Kidney glomerular epithelial cell (primary cell): ENCODE measurements at regions not wholly inside any gene's neighbourhood (a gene's known extent, or its start where the extent isn't known, plus 50 kb on each side); places are given as distances from the start of the nearest gene placed in this dataset.

Experiments
- DNase-seq: peaks from one replicate; lab custom pipeline; 2025; lab: John Stamatoyannopoulos, UW

GRCh38 chr9:88791105-88791805 lies 200.0 kb upstream of the S1PR3 start:
- no peak for DNase-seq

- DNase-seq = no peak
These were observed 198.8 kb upstream of the S1PR3 start for GRCh38 chr9:88792502-88792901.

- DNase-seq = no peak
These were observed 197.2 kb upstream of the S1PR3 start for GRCh38 chr9:88794100-88794499.

DNA sequence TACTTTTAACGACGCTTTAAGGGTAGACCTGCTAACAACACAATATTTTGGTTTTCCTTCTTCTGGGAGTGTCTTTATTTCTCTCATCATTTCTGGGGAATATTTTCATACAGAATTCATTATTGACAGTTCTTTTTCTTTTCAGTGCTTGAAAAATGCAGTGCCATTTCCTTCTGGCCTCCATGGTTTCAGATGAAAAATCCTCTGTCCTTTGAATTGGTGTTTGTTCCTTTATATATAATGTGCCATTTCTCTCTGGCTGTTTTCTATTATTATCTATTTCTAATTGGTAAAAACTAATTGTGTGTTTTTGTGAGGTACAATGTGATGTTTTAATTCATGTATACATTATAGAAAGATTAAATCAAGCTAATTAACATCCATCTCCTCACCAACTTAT lies 194.3 kb upstream of the S1PR3 start:
- DNase-seq = no peak

DNA sequence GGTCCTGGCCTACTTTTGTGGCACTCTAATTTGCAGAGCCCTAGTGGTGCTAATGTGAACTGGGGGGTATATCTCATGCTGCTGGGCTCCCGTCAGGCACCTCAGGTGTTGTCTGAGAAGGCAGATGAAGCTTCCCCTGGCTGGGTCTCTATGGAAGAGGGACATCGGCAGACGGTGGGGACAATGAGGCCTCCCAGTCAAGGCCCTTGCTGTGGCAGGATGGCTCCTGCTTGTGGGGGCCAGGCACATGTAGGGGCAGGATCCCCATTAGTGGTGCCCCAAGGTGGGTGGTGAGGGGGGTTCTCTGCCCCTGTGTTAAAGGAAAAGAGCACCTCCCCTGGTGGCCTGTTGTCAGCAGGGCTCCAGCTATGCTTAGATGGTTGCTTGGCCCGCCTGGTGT lies 192.8 kb upstream of the S1PR3 start:
- DNase-seq = no peak

DNA sequence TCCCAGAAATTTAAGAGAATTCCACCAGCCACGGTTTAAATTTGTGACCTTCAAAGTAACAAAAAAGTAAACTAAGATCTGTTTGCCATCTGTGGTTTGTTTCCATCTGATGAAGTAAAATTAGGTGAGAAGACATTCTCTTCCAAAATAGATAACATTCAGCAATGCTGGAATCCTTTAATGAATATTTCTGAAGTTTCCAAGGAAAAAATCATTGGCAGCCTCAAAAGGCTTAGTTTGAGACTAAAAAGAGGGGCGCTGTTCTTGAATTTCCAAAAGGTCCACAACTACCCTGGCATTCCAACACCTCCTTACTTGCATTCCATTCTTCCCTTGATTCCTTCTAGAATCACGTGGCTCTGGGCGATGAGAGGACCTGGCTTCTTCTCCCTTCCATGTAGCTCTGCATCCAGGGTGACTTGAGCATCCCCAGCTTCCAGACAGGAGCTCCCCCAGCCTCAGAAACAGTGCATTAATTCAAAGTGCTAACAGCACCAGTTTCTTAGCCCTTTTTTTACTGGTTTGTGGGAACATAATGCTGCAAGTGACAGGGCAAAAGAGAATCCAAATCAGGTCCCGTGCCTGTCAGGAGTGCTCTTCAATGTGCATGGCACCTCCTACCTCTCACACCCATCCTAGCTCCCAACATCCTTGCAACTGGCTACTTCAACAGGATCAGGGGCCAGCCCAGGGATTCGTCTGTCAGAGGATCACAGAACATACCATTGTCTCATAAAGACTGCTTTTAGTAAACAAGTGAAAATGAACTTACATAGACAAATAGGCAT lies 191.5 kb upstream of the S1PR3 start:
- no peak for DNase-seq

DNA sequence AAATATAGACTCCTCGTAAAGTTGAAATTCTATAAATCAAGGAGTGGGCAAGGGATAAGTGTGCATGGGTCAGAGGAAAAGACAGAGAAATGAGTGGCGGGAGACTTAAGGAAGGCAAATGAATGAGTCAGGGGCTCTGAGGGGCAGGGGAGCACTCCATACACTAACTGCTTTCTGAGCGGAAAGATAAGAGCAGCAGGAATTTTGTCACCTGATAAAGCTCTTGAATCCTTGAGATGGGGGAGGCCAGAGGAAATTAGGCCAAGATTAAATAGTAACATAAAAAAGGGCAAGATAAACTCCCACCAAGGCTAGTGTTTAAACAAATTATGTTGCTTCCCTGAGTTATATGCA lies 191.0 kb upstream of the S1PR3 start:
- DNase-seq = no peak

DNA sequence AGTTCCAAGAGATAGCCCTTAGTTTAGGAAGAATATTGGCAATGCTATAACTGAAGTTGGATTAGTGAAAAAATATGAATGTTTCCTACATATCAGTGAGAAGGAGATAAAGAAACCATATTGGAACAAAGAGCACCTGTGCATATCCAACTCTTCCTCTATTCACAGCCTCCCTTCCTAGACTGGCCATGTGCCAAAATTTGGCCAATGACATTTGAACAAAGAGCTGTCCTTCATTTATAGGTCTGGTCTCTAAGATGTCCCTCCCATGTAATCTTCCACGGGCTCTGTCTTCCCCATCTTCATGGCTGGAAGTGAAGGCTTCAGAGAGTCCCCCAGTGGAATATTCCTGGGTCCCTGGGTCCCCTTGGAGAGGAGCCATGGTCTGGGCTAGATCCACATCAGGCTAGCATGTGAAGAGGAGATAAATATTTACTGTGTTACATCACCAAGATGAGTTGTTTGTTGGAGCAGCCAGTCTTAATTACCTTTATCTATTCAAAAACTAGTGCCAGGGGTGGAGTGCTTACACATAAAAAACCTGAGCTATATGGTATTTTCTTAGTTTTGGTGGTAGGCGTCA lies 190.0 kb upstream of the S1PR3 start:
- no peak for DNase-seq

DNA sequence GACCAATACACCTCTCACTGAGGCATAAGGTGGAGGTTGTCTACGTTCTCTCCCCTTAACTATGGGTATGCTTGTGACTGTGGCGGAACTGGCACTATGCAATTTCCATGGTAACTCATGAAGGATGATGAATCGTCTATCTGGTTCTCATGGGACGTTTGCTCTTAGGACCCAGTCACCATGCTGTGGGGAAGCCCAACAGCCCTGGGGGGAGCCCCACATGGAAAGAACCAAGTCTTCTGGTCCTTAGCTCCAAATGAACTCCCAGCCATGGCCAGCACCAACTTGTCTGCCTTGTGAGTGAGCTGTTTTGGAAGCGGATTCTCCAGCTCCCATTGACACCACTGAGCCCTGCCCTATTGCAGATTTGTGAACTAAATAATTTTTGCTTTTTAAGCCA lies 188.7 kb upstream of the S1PR3 start:
- no peak for DNase-seq

- no peak for DNase-seq
These were observed 187.6 kb upstream of the S1PR3 start for GRCh38 chr9:88803546-88804253.

DNA sequence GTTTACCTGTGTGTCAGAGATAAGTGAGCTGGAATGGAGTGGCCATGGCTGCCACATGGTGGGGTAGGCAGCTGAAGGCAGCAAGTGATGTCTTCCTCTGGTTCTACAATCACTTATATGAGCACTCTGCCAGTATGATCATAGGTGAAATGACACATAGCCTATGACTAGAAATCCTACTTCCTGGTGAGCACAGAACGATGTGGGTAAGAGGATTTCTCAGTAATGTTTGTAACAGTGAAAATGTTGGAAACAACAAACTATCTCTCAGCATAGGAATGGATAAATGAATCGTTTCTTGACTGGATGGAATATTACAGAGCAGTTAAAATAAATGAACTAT lies 187.0 kb upstream of the S1PR3 start:
- no peak for DNase-seq

GRCh38 chr9:88805217-88805943 lies 185.9 kb upstream of the S1PR3 start:
- no peak for DNase-seq

DNA sequence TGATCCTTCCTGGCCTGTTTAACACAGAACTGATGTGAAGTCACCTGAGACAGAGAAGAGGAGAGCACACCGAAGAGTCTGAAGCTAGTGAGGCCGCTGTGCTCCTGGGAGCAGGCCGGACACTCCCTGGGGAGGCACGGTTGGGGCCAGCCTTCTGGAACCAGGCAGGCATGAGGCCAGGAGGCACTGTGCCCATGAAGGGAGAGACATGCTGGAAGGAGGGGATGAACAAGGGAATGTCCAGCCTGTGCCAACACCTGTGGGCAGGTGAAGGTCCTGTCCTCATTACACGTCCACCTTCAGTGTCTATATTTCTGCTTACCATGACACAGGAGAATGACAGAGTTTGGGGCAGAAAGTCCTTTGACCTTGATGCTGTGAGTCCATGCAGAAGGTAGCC lies 183.8 kb upstream of the S1PR3 start:
- no peak for DNase-seq

- DNase-seq = no peak
These were observed 183.1 kb upstream of the S1PR3 start for GRCh38 chr9:88808019-88808656.

GRCh38 chr9:88808761-88809354 lies 182.4 kb upstream of the S1PR3 start:
- DNase-seq = no peak

DNA sequence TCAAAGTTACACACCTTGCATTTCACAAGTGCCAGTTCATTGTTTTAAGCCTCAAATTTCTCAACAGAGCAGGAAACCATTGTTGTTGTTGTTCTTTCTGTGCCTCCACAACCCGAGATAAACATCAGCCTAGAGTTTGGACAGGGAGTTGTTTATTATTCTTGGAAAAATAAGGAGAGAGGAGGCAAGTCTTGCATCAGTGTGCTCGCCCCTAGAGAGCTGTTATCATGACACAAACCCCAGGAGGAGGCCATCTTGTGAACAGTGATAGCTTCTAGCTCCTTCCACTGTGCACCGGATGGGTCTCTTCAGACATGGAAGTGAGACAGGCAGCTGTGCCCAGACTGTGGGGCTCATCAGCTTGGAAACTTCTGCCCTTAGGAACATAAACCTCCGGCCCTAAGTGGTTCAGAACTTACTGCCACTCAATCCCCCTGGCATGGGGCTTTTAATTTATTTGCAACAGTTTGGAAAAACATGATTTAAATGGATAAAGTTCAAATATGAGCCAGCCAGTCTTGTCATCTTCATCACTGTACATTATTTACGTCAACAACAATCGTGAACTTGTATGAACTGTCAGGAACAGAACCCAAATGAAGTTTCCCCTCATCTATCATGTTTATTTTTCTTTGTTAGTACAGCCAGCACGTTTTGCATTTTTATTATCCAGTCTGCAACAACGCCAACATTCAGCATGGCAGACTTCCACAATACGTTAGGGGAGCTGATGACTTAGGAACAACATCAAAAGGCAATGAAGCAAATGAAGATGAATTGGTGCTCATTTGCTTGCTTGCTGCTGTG lies 181.7 kb upstream of the S1PR3 start:
- no peak for DNase-seq

- no peak for DNase-seq
These were observed 180.4 kb upstream of the S1PR3 start for GRCh38 chr9:88810826-88811225.

DNA sequence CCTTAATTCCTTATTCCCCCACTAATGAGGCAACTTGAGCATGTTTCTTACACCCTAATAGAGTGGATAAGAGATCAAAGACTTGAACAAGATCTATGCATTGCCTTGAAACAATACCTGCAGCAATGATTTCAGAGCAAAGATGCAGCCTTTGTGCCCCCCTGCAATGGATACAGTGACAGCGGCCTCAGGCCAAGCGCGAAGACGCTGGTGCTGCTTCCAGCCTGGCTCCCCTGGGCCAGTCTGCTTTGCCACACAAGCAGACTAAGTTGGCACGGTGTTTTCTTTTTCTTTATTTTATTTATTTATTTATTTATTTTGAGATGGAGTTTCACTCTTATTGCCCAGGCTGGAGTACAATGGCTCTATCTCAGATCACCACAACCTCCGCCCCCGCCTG lies 179.8 kb upstream of the S1PR3 start:
- DNase-seq = no peak

DNA sequence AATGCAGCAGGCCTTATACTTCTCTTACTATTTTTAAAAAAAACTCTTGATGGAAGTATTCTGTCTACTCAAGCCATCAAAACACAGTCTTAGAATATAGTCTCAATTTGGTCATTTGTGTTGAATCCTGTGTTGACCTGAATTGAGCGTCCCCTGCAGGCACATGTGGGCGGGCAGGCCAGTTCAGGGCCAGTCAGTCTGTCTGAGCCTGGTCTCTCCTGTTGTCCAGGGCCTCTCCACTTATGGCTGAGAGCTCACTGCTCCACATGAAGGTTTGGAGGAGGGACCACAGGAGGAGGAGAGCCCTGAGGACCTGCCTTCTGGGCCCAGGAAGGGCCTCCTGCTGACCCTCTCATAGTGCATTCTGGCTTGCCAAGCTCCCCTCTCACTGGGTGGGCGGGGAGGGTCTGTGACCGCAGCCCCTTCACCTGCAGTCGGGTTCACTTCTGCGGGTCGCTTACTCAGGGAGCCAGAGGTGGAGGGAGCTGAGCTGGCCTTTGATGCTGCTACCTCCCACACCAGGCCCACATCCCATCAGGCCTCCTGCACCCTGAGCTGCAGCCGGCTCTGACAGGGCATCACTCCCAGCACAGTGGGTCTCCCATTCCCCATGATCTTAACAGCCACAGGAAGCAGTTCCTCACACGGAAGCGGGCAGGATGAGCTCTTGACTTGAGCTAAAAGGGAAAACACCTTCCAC lies 178.2 kb upstream of the S1PR3 start:
- DNase-seq = no peak
